Testis (tissue), 2 donors: ENCODE measurements at regions not wholly inside any gene's neighbourhood (a gene's known extent, or its start where the extent isn't known, plus 50 kb on each side); places are given as distances from the start of the nearest gene placed in this dataset.

ENCODE experiments used
- DNase-seq: peaks from one replicate; pipeline ENCODE4 v3.0.0-alpha.2; 2019
- H3K27ac ChIP-seq, 2 donors: fragments of 200-600 bp; sonication (generic); one replicate each; pipeline ENCODE4 v1.5.1; 2019
- H3K27me3 ChIP-seq: fragments of 200-600 bp; sonication (generic); one replicate; pipeline ENCODE4 v1.5.1; 2019
- H3K36me3 ChIP-seq: fragments of 200-600 bp; sonication (generic); one replicate; pipeline ENCODE4 v1.5.1; 2017; ENCODE audit warnings: low read depth; ENCODE audit errors: missing control alignments
- H3K4me1 ChIP-seq: fragments of 200-600 bp; sonication (generic); one replicate; pipeline ENCODE4 v1.5.1; 2019
- H3K4me3 ChIP-seq, 2 donors: fragments of 200-600 bp; sonication (generic); one replicate each; pipeline ENCODE4 v1.5.1; 2017 to 2019
- H3K9me3 ChIP-seq: fragments of 200-600 bp; sonication (generic); one replicate; pipeline ENCODE4 v1.5.1; 2017
- POLR2A ChIP-seq: fragments of 450-650 bp; IDR thresholded peaks from one replicate; pipeline ENCODE4 v1.6.1; 2017; ENCODE audit warnings: antibody characterized with exemption, mild to moderate bottlenecking, moderate library complexity
- WGBS, 2 donors: methylation state at CpG; one replicate each; pipeline ENCODE4 v1.1.5; 2018; 5-methylcytosine and 5-hydroxymethylcytosine counted together
- intact Hi-C: fragments of 100-400 bp; cut with DNase I; formaldehyde crosslinking; loops from one replicate; pipeline ENCODE4 v1.15.1; 2023; ENCODE audit warnings: low total_unique reads
- TF ChIP-seq, protein P1 (sequence below), 3 experiments: fragments of 450-650 bp in 2 of 3; fragments of 200-600 bp in 1 of 3; sonication (generic) in 1 of 3; IDR thresholded peaks; one replicate each; pipeline ENCODE4 v1.5.1; 2016 to 2019; ENCODE audit warnings: antibody characterized with exemption in 3 of 3, mild to moderate bottlenecking in 2 of 3, moderate library complexity in 1 of 3

DNA sequence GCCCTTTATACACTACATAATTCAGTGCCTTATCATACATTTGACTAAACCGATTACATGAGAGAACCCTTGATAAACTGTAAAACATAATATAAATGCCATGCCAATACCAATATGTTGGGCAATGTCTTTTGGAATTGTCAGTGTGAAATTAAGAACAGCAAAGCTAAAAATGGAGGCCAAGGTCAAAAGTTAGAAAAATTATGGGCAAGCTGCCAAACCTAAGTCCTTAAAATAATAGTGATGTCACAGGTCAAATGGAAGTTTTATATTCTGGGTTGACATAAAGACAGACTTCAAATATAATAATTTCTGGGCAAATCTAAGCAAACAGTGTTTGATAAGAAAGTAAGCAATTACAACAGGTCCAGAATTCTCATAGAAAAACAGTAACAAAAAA lies 696.7 kb downstream of the RNF144B start:
- Histone ChIP-seq H3K4me3 (no peak overlapping the region), H3K4me1 (no peaks in the 10 kb centered on the region), H3K27ac (no peak overlapping the region), H3K27me3 (no peaks in the 10 kb centered on the region), H3K9me3 (no peaks in the 10 kb centered on the region), H3K36me3 (no peaks in the 10 kb centered on the region)
- 45 to 50% methylated on average over 1 of the region's 1 CpG for WGBS, 2 donors
- intact Hi-C loops: no loop called here
- no peak for TF ChIP-seq POLR2A
- TF ChIP-seq, protein P1, sequence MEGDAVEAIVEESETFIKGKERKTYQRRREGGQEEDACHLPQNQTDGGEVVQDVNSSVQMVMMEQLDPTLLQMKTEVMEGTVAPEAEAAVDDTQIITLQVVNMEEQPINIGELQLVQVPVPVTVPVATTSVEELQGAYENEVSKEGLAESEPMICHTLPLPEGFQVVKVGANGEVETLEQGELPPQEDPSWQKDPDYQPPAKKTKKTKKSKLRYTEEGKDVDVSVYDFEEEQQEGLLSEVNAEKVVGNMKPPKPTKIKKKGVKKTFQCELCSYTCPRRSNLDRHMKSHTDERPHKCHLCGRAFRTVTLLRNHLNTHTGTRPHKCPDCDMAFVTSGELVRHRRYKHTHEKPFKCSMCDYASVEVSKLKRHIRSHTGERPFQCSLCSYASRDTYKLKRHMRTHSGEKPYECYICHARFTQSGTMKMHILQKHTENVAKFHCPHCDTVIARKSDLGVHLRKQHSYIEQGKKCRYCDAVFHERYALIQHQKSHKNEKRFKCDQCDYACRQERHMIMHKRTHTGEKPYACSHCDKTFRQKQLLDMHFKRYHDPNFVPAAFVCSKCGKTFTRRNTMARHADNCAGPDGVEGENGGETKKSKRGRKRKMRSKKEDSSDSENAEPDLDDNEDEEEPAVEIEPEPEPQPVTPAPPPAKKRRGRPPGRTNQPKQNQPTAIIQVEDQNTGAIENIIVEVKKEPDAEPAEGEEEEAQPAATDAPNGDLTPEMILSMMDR (IDR thresholded peaks at IDR 0.05): no peak
- DNase-seq: no peak

GRCh38 chr6:19086480-19086879 lies 699.3 kb downstream of the RNF144B start:
- intact Hi-C loops: no loop called here
- no peak overlapping the region for H3K4me3 ChIP-seq
- no peak for TF ChIP-seq POLR2A
- TF ChIP-seq, protein P1 (IDR thresholded peaks at IDR 0.05): no peak
- H3K36me3 ChIP-seq: no peaks in the 10 kb centered on the region
- 71 to 75% methylated on average over 4 of the region's 4 CpGs for WGBS, 2 donors
- H3K27ac ChIP-seq: no peak overlapping the region
- no peaks in the 10 kb centered on the region for H3K9me3 ChIP-seq
- H3K4me1 ChIP-seq: no peaks in the 10 kb centered on the region
- DNase-seq: no peak
- no peaks in the 10 kb centered on the region for H3K27me3 ChIP-seq

DNA sequence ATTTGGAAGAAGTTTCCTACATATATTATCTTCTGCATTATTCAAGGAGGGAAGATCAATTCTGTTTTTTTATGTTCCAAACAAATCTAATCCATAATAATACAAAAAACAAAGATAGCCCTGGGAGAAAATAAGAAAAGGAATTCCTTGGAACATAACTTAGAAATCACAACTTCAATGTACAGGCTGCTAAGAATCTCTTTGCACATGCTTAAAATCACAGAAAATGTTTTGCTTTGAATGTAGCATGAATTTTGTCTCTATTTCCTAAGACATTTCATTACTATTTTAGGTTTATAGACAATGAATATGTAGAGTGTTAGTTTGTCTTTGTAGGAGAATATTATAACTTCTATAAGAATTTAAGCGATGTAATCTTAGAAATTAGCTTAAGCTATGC lies 700.1 kb downstream of the RNF144B start:
- Histone ChIP-seq H3K4me1 (no peaks in the 10 kb centered on the region), H3K27me3 (no peaks in the 10 kb centered on the region), H3K27ac (no peak overlapping the region), H3K9me3 (no peaks in the 10 kb centered on the region), H3K36me3 (no peaks in the 10 kb centered on the region), H3K4me3 (no peak overlapping the region)
- 81 to 92% methylated on average over 1 of the region's 1 CpG for WGBS, 2 donors
- intact Hi-C loops: no loop called here
- TF ChIP-seq, protein P1 (IDR thresholded peaks at IDR 0.05): no peak
- TF ChIP-seq POLR2A: no peak
- no peak for DNase-seq

DNA sequence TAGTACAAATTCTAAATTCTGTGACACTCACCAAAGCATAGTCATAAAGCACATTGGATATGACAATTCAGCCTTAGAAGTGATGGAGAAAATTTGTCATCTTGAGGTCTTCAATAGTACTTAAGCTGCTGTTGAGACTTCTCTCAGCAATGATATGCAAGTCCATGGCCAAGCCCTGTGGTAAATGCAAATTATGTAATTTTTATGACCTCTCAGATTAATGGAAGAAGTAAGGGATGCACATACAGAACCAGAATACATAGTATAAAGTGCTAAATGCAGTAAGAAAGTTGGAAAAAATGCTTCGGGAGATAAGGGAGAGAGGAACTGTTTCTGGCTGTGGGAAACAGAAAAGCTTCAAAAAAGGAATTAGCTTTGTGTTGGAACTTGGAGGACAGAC lies 700.7 kb downstream of the RNF144B start:
- no peak overlapping the region for H3K4me3 ChIP-seq
- intact Hi-C loops: no loop called here
- H3K27ac ChIP-seq: no peak overlapping the region
- H3K36me3 ChIP-seq: no peaks in the 10 kb centered on the region
- H3K9me3 ChIP-seq: no peaks in the 10 kb centered on the region
- no peaks in the 10 kb centered on the region for H3K27me3 ChIP-seq
- TF ChIP-seq, protein P1 (IDR thresholded peaks at IDR 0.05): no peak
- TF ChIP-seq POLR2A: no peak
- H3K4me1 ChIP-seq: no peaks in the 10 kb centered on the region
- 71 to 88% methylated on average over 1 of the region's 1 CpG for WGBS, 2 donors
- no peak for DNase-seq

DNA sequence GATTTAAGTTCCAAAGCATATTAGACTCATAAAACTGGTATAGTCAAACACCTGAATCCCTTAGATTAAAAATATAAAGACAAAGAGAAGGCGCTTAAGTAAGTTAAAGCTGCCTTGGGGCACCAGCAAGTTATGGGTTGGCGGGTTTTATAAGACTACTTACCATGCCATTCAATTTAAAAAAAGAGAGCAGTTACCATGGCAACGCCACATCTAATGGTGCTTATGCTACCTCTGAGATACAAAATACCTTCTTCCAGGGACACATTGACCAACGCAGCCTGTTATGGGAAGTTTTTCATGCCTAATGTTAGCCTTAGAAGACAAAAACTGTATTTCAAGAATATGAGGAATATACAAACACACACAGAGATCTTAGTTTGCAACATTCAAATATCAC lies 713.6 kb downstream of the RNF144B start:
- 89 to 91% methylated on average over 4 of the region's 4 CpGs for WGBS, 2 donors
- no peak for TF ChIP-seq POLR2A
- TF ChIP-seq, protein P1 (IDR thresholded peaks at IDR 0.05): no peak
- DNase-seq: no peak
- Histone ChIP-seq H3K27ac (no peak overlapping the region), H3K27me3 (no peaks in the 10 kb centered on the region), H3K4me3 (no peak overlapping the region), H3K36me3 (no peaks in the 10 kb centered on the region), H3K4me1 (no peaks in the 10 kb centered on the region), H3K9me3 (no peaks in the 10 kb centered on the region)
- intact Hi-C loops: no loop called here
